ENCODE measurements at regions not wholly inside any gene's neighbourhood (a gene's known extent, or its start where the extent isn't known, plus 50 kb on each side); places are given as distances from the start of the nearest gene placed in this dataset.

- TF ChIP-seq Cebpa-rat (IDR thresholded peaks at IDR 0.05) = no peak
- Histone ChIP-seq H3K27ac (no peak overlapping the region), H3K4me3 (no peak overlapping the region), H3K27me3 (no peaks in the 10 kb centered on the region), H3K9me3 (no peaks in the 10 kb centered on the region), H3K4me1 (peaks cover 13% of the 10 kb centered on the region), H3K4me2 (no peak overlapping the region), H4K20me1 (no peaks in the 10 kb centered on the region), H3K9ac (no peak overlapping the region), H3K36me3 (no peaks in the 10 kb centered on the region)
Observed at GRCh38 chr3:72698154-72698917, 149.9 kb downstream of the SHQ1 start.

GRCh38 chr3:72697717-72698116, 150.5 kb downstream of the SHQ1 start:
- H4K20me1 ChIP-seq = no peaks in the 10 kb centered on the region
- peaks cover 13% of the 10 kb centered on the region for H3K4me1 ChIP-seq
- H3K36me3 ChIP-seq = no peaks in the 10 kb centered on the region
- no peak overlapping the region for H3K4me2 ChIP-seq
- no peak for TF ChIP-seq Cebpa-rat (IDR thresholded peaks at IDR 0.05)
- H3K9me3 ChIP-seq = no peaks in the 10 kb centered on the region
- no peak overlapping the region for H3K4me3 ChIP-seq
- H3K27ac ChIP-seq = no peak overlapping the region
- H3K27me3 ChIP-seq = no peaks in the 10 kb centered on the region
- H3K9ac ChIP-seq = no peak overlapping the region

GRCh38 chr3:72696815-72697214, 151.4 kb downstream of the SHQ1 start:
- Histone ChIP-seq H3K4me1 (peaks cover 13% of the 10 kb centered on the region), H3K9me3 (no peaks in the 10 kb centered on the region), H3K4me3 (no peak overlapping the region), H3K27me3 (no peaks in the 10 kb centered on the region), H4K20me1 (no peaks in the 10 kb centered on the region), H3K36me3 (no peaks in the 10 kb centered on the region), H3K4me2 (no peak overlapping the region), H3K9ac (no peak overlapping the region), H3K27ac (no peak overlapping the region)
- TF ChIP-seq Cebpa-rat (IDR thresholded peaks at IDR 0.05) = no peak

DNA sequence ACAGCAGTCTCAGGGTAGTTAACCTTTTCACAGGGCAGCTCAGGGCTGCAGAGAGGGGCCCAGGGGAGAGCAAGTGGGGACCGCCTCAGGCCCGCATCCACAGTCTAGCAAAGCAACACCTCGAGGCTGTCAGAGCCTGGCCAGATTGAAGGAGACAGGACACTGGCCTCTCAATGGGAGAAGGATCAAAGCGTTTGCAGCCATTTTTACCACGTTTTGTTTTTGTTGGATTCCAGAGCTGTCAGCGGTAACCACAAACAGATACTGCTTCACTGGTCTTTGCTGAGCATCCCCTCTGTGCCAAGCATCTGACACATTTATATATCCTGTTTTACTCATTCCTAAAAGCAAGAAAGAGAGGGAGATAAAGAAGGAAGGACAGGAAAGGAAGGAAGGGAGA, 153.8 kb downstream of the SHQ1 start:
- Histone ChIP-seq H3K9me3 (no peaks in the 10 kb centered on the region), H3K4me3 (no peak overlapping the region), H3K27ac (no peak overlapping the region), H3K36me3 (no peaks in the 10 kb centered on the region), H3K4me1 (peaks cover 13% of the 10 kb centered on the region), H3K4me2 (peak overlapping the region; percentile 39), H3K27me3 (no peaks in the 10 kb centered on the region), H4K20me1 (no peaks in the 10 kb centered on the region), H3K9ac (no peak overlapping the region)
- TF ChIP-seq Cebpa-rat (IDR thresholded peaks at IDR 0.05) = no peak

DNA sequence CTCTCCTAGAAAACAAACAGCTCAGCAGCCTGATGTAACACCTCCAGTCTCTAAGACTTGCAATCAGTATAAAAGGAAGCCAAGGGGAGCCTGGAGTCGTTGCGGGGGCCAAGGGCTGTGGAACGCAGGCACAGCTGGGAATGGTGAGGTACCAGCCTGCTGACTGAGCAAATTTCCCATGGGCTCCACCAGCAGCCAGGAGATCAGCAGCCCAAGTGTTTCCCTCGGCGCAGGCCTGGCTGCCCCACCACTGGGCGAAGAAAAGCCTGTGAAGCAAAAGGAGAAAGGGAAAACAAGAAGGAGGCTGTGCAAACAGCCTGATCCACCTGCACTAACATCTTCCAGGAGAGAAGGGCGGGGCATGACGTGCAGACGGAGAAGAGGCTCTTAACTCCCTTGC, 155.3 kb downstream of the SHQ1 start:
- no peaks in the 10 kb centered on the region for H4K20me1 ChIP-seq
- H3K9me3 ChIP-seq = no peaks in the 10 kb centered on the region
- no peak overlapping the region for H3K27ac ChIP-seq
- no peak overlapping the region for H3K4me3 ChIP-seq
- no peak for TF ChIP-seq Cebpa-rat (IDR thresholded peaks at IDR 0.05)
- H3K9ac ChIP-seq = no peak overlapping the region
- no peaks in the 10 kb centered on the region for H3K27me3 ChIP-seq
- H3K4me1 ChIP-seq = peaks cover 13% of the 10 kb centered on the region
- H3K4me2 ChIP-seq = no peak overlapping the region
- no peaks in the 10 kb centered on the region for H3K36me3 ChIP-seq

DNA sequence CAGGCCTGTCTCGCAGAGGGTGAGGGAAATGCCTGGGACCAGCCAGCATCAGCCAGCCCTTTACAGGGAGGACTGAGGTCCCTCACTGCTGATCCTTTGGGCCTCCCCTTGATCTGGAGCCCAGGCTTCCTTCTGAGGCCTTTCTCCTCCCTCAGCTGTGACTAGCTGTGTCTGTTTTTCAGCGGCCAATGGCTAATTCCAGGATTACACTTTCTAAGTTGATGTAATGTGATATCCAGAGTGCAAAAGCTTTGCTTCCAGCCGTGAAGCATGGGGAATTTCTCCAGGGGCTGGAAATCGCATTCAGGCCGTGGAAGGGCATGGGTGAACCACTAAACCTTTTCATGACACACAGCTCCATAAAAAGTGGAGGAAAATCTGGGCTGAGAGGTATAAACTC, 157.6 kb downstream of the SHQ1 start:
- Histone ChIP-seq H3K4me1 (peaks cover 14% of the 10 kb centered on the region), H4K20me1 (no peaks in the 10 kb centered on the region), H3K9me3 (no peaks in the 10 kb centered on the region), H3K9ac (no peak overlapping the region), H3K27me3 (no peaks in the 10 kb centered on the region), H3K4me2 (no peak overlapping the region), H3K27ac (no peak overlapping the region), H3K4me3 (no peak overlapping the region), H3K36me3 (no peaks in the 10 kb centered on the region)
- no peak for TF ChIP-seq Cebpa-rat (IDR thresholded peaks at IDR 0.05)

DNA sequence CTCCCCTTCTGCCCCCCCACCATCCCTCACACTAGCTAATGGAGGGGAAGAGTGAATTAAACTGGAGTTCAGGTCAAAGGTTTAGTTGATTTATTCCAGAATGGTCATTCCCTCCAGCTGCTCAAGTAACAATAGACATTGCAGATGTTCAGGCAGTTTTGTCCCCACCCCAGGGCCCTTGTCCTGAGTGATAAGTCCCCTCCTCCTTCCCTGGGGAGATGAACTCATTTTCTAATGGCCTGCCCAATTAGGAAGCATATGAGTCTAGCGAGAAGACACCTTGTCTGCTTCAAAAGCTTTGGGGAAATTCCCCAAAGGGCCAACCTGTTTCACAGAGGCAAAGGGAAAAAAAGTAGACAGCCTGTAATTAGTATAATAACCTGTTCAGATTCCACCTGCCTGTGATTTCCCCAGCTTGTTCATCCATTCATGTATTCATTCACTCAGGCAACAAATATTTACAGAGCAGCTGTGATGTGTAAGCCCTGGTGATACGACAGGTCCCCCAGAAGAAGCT, 165.3 kb downstream of the SHQ1 start:
- no peaks in the 10 kb centered on the region for H3K27me3 ChIP-seq
- no peaks in the 10 kb centered on the region for H3K9me3 ChIP-seq
- H3K36me3 ChIP-seq = no peaks in the 10 kb centered on the region
- no peak overlapping the region for H3K4me3 ChIP-seq
- H4K20me1 ChIP-seq = no peaks in the 10 kb centered on the region
- H3K9ac ChIP-seq = no peak overlapping the region
- H3K4me1 ChIP-seq = peaks cover 24% of the 10 kb centered on the region
- TF ChIP-seq Cebpa-rat (IDR thresholded peaks at IDR 0.05) = no peak
- H3K27ac ChIP-seq = no peak overlapping the region
- H3K4me2 ChIP-seq = no peak overlapping the region

GRCh38 chr3:72681598-72681997, 166.6 kb downstream of the SHQ1 start:
- no peak for TF ChIP-seq Cebpa-rat (IDR thresholded peaks at IDR 0.05)
- H3K4me1 ChIP-seq = peaks cover 24% of the 10 kb centered on the region
- no peaks in the 10 kb centered on the region for H3K27me3 ChIP-seq
- no peak overlapping the region for H3K27ac ChIP-seq
- no peak overlapping the region for H3K4me2 ChIP-seq
- no peaks in the 10 kb centered on the region for H4K20me1 ChIP-seq
- no peaks in the 10 kb centered on the region for H3K9me3 ChIP-seq
- H3K36me3 ChIP-seq = no peaks in the 10 kb centered on the region
- H3K9ac ChIP-seq = no peak overlapping the region
- H3K4me3 ChIP-seq = no peak overlapping the region

DNA sequence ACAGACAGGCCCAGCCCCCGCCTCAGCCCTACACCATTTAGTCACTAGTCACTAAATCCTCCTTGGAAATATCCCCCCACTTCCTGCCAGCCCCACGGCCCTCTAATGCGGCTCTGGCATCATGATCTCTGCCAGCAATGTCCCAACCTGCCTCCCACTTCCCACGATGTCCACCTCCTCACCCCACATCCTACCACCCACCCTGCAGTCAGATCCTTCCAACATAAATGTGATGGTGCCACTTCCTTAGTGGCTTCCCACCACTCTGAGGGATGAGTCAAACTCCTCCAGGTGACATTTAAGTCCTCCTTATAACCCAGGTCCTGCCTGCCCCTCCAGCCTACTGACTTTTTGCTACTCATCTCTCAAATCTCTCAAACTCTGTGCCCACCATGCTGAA, 167.5 kb downstream of the SHQ1 start:
- no peak overlapping the region for H3K4me3 ChIP-seq
- no peaks in the 10 kb centered on the region for H3K27me3 ChIP-seq
- H4K20me1 ChIP-seq = no peaks in the 10 kb centered on the region
- no peaks in the 10 kb centered on the region for H3K36me3 ChIP-seq
- peaks cover 24% of the 10 kb centered on the region for H3K4me1 ChIP-seq
- no peak for TF ChIP-seq Cebpa-rat (IDR thresholded peaks at IDR 0.05)
- H3K9ac ChIP-seq = no peak overlapping the region
- H3K4me2 ChIP-seq = no peak overlapping the region
- H3K27ac ChIP-seq = no peak overlapping the region
- no peaks in the 10 kb centered on the region for H3K9me3 ChIP-seq

DNA sequence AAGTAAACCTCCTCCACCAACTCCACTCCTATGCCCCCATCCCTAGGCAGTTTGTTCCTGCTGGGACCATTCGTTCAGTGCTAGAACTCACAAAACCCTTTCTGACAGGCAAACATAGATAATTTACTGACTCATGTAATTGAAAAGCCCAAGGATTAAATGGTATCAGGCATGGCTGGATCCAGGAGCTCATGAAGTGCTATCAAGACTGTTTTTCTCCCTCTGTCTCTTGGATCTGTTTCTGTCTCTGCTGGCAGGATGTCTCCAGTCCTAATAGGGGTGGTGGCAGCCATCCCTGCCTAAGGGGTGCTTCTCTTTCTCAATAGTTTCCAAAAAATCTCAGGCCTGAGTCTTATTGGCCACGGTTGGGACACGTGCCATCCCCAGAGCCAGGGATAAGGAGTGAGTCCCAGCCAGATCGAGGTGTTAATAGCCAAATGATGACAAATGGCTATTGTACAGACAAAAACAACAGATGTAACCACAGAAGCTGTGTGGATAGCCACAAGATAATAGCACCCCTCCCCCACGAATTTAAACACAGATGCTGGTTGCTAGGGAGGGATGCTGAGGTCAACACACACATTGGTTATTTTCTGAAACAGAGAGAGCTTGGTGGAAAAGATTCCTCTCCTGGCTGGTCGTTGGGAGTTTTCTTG, 168.6 kb downstream of the SHQ1 start:
- Histone ChIP-seq H3K36me3 (no peaks in the 10 kb centered on the region), H3K4me3 (no peak overlapping the region), H3K4me1 (peaks cover 19% of the 10 kb centered on the region), H3K27ac (no peak overlapping the region), H3K9ac (no peak overlapping the region), H4K20me1 (no peaks in the 10 kb centered on the region), H3K9me3 (no peaks in the 10 kb centered on the region), H3K4me2 (peak overlapping the region; percentile 5; the same call in 1 of the 2 replicates), H3K27me3 (no peaks in the 10 kb centered on the region)
- TF ChIP-seq Cebpa-rat (IDR thresholded peaks at IDR 0.05) = no peak

Measured in BLaER1 (cell line).